ENCODE measurements at regions not wholly inside any gene's neighbourhood (a gene's known extent, or its start where the extent isn't known, plus 50 kb on each side); places are given as distances from the start of the nearest gene placed in this dataset.

- no peak overlapping the region for H3K9ac ChIP-seq (replicated peaks in 1 of 4; ENCODE audit: extremely low read depth in 1 of 4, low read depth in 3 of 4, low read length in 3 of 4)
- H3K14ac ChIP-seq (ENCODE audit: insufficient read length) = no peak overlapping the region
- no peak overlapping the region for H2AK5ac ChIP-seq (ENCODE audit: low read depth, low read length)
- H4K5ac ChIP-seq (ENCODE audit: insufficient read length, low read depth, low read length) = no peak overlapping the region
- no peak overlapping the region for H2BK20ac ChIP-seq (ENCODE audit: low read length)
- H3K4me2 ChIP-seq (ENCODE audit: insufficient read depth in 1 of 2, low read depth in 2 of 2, low read length in 2 of 2) = no peak overlapping the region
- no peak overlapping the region for H3K4me3 ChIP-seq (ENCODE audit: extremely low read depth in 1 of 4, insufficient read depth in 2 of 4, low read depth in 3 of 4, low read length in 4 of 4)
- CTCF ChIA-PET (ENCODE audit: partially characterized antibody) = no interaction called here
- H3K23me2 ChIP-seq (ENCODE audit: low read depth, low read length) = no peaks in the 10 kb centered on the region
- H2BK5ac ChIP-seq (ENCODE audit: low read depth, low read length) = no peak overlapping the region
- H3K27me3 ChIP-seq (replicated peaks in 1 of 4; ENCODE audit: control insufficient read depth in 3 of 4, extremely low read depth in 1 of 4, insufficient read depth in 3 of 4, low read length in 3 of 4) = no peaks in the 10 kb centered on the region
- H2BK120ac ChIP-seq (replicated peaks; ENCODE audit: low read depth, low read length) = no peak overlapping the region
- DNase-seq (ENCODE audit: low read depth in 1 of 2, low spot score in 2 of 2) (no peak), FAIRE-seq (no peak)
- no peaks in the 10 kb centered on the region for H3K79me1 ChIP-seq (ENCODE audit: low read depth, low read length)
- no peak overlapping the region for H3K56ac ChIP-seq (replicated peaks; ENCODE audit: insufficient read length, low read depth, low read length)
- no peaks in the 10 kb centered on the region for H3K4me1 ChIP-seq (replicated peaks in 1 of 4; ENCODE audit: control insufficient read depth in 3 of 4, insufficient read depth in 4 of 4, low read length in 3 of 4)
- POLR2A ChIA-PET (ENCODE audit: partially characterized antibody) = no interaction called here
- no peak overlapping the region for H3K4ac ChIP-seq (replicated peaks; ENCODE audit: insufficient read length, low read depth, low read length)
- WGBS, 2 experiments (ENCODE audit: extremely low coverage in 1 of 2, insufficient coverage in 1 of 2, insufficient read length in 1 of 2, insufficient replicate concordance in 2 of 2, low coverage in 1 of 2, low lambda C conversion rate in 2 of 2, missing lambda C conversion rate in 1 of 2) = 84% methylated on average over 5 of the region's 5 CpGs; no CpG with 5 or more reads in 1 of the 2 experiments
- H3K23ac ChIP-seq (ENCODE audit: insufficient read length) = no peak overlapping the region
- no peak overlapping the region for H3K18ac ChIP-seq (ENCODE audit: extremely low read depth, low read length)
- H3K9me3 ChIP-seq (ENCODE audit: insufficient read depth in 2 of 2, low read depth in 1 of 2, low read length in 1 of 2) = no peaks in the 10 kb centered on the region
- no peak overlapping the region for H2AFZ ChIP-seq (ENCODE audit: low read length)
- no peak overlapping the region for H2BK15ac ChIP-seq (ENCODE audit: low read length)
- H4K91ac ChIP-seq (replicated peaks; ENCODE audit: insufficient read length, low read length) = no peak overlapping the region
- no peaks in the 10 kb centered on the region for H3K36me3 ChIP-seq (ENCODE audit: control insufficient read depth in 2 of 4, insufficient read depth in 4 of 4, low read length in 3 of 4)
- H4K20me1 ChIP-seq (replicated peaks in 1 of 2; ENCODE audit: control insufficient read depth in 1 of 2, insufficient read depth in 2 of 2, low read length in 2 of 2) = no peaks in the 10 kb centered on the region
- H3K27ac ChIP-seq (ENCODE audit: low read depth, low read length) = no peak overlapping the region
- no peaks in the 10 kb centered on the region for H3K79me2 ChIP-seq (ENCODE audit: control insufficient read depth in 1 of 2, insufficient read depth in 2 of 2, low read length in 2 of 2)
- no peak overlapping the region for H4K8ac ChIP-seq (ENCODE audit: extremely low read depth, insufficient read depth, low read length)
- no peak overlapping the region for H2BK12ac ChIP-seq (ENCODE audit: low read depth, low read length)
- TF ChIP-seq POU5F1 (IDR thresholded peaks at IDR 0.05; ENCODE audit: low read depth, low read length) = no peak
- TF ChIP-seq CREB1 (IDR thresholded peaks at IDR 0.05) = no peak
- no peak for TF ChIP-seq POLR2AphosphoS5 (IDR thresholded peaks at IDR 0.05; ENCODE audit: low read depth, low read length)
- TF ChIP-seq BACH1 (IDR thresholded peaks at IDR 0.05; ENCODE audit: low read length) = no peak
- no peak for TF ChIP-seq NANOG (IDR thresholded peaks at IDR 0.05; ENCODE audit: insufficient read depth, low read depth, low read length, poor library complexity, severe bottlenecking)
- TF ChIP-seq BCL11A (IDR thresholded peaks at IDR 0.05; ENCODE audit: low read depth in 2 of 2, low read length in 2 of 2) = no peak
- no peak for TF ChIP-seq GTF2F1 (IDR thresholded peaks at IDR 0.05; ENCODE audit: borderline replicate concordance, low read depth, low read length)
- no peak for TF ChIP-seq RBBP5 (IDR thresholded peaks at IDR 0.05; ENCODE audit: borderline replicate concordance, low read depth, low read length)
- TF ChIP-seq CBX5 (IDR thresholded peaks at IDR 0.05; ENCODE audit: low read depth, low read length) = no peak
- TF ChIP-seq FOSL1 (IDR thresholded peaks at IDR 0.05; ENCODE audit: insufficient read depth, low read depth, low read length) = no peak
- TF ChIP-seq PHF8 (conservative IDR thresholded peaks at IDR 0.05; ENCODE audit: low read depth, low read length) = no peak
- TF ChIP-seq SP2 (IDR thresholded peaks at IDR 0.05; ENCODE audit: low read length) = no peak
- TF ChIP-seq JUND (IDR thresholded peaks at IDR 0.05; ENCODE audit: low read length) = no peak
- TF ChIP-seq NRF1 (IDR thresholded peaks at IDR 0.05; ENCODE audit: low read depth, low read length) = no peak
Observed at GRCh38 chr16:54208237-54208636, 78.3 kb downstream of the IRX3 start.

Measured in H1 (cell line).